HG02981 (cell line): ENCODE measurements at regions not wholly inside any gene's neighbourhood (a gene's known extent, or its start where the extent isn't known, plus 50 kb on each side); places are given as distances from the start of the nearest gene placed in this dataset.
A peak's percentile ranks its signal among the peaks of the same experiment; 100 is the strongest.

ENCODE experiments used
- ATAC-seq: cut with Tn5 transposase; IDR thresholded peaks from one replicate; pipeline ENCODE4 v1.9.1; 2021; ENCODE audit warnings: mild to moderate bottlenecking, moderate library complexity; ENCODE audit not compliant: unreplicated experiment

DNA sequence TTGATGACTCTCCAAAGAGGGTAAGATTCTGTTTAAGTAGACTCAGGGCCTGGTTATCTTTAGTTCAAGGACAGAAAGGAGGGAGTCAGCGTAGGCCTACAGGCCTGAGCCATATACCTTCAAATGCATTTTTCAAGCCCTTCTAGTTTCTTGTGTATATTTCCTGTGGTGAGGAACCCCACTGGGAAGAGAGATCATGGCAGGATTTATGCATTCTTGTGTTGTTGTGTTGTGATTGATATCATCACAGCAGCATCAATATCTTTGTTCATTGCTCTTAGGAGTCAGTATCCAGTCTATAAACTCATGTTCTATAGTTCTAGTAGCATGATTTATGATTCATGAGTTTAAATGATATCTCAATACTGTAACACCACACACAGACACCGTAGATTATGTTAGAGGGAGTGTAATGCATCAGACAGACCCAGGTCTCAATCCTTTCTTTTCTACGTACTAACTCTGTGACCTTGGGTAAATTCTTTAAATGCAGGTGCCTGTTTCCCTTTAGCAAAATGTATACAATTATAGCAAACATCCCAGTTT is 427.5 kb downstream of the PDCD6IP start:
- no peak for ATAC-seq

DNA sequence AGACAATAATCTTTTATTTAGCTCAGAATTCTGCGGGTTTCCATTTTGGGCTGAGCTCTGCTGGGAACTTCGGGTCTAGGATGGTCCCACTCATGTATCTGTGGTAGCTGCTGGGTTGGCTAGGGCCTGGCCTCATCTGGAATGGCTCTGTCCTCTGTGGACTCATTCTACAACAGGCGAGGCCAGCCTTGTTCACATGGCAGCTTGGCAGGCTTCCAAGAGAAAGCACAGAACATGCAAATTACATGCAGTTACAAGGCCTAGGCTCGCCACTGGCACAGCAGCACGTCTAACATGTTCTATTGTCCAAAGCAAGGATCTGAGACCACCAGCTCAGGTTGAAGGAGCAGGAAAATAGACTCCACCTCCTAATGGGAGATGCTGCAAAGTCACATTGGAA is 431.4 kb downstream of the PDCD6IP start:
- no peak for ATAC-seq

DNA sequence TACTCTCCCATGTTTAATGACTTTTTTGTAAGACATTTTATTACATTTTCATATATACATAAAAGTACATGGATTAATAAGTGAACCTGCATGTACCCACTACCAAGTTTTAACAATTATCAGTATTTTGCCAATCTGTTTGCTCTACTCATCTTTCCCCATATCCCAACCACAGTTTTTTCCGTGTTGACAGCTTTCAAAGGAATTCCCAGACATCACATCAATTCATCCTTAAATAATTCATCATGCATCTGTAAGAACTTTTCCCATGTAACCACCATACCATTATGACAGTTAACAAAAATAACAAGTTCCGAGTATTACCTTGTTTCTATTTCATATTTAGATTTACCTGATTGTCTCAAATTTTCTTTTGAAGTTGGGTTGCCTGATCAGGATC is 436.7 kb downstream of the PDCD6IP start:
- ATAC-seq, result no peak

DNA sequence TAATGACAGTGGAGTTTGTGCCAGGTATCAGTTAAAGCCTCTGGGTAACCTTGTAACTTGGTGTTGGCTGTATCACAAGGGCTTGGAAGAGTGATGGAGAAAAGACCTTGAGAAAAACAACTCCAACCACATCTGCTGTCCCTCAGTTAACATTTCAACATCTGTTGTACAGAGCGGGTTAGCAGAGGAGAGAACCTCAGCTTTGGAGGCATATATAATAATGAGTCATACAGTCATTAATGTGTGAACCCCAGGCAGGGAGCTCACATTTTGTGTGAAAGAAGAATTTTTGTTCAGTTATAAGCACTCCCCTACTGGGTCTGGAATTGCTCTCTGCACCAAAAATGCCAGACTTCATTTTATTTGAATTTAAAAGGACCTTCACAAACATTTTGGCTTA is 439.5 kb downstream of the PDCD6IP start:
- no peak for ATAC-seq

DNA sequence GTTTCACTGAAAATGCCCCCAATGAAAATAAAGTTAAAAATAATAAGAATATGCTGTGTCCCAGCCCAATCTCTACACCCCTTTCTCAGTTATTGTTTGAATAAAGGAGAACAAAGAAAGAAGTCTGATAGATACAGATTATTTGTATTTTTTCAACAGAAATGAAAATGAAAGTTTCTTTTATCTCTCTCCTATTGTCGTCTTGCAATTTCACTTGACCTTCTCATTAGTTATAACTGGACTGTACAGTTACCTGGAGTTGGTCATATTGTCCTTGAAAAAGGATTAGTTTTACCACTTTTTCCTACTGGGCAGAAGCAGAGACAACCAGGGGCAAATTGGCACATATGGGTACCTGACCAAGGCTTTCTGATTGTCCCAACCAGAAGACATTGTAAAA is 440.0 kb downstream of the PDCD6IP start:
- no peak for ATAC-seq

DNA sequence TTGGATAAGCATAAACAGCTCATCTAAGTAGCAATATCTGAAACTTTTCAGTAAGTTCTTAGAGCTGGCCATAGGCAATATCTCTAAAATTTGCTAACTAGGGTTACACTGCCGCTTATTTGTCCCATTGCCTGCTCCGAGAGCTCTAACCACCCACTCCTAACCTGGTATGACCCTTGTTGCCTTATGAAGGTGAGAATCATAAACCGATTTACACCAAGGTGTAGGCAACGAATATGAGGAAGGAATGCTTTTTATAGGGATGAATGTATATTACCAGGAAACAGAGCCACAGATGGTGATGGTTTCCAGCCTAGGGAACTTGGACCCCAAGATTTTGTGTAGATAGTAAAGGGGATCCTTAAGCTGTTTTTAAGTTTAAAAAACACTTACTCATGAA is 440.9 kb downstream of the PDCD6IP start:
- ATAC-seq, result no peak

DNA sequence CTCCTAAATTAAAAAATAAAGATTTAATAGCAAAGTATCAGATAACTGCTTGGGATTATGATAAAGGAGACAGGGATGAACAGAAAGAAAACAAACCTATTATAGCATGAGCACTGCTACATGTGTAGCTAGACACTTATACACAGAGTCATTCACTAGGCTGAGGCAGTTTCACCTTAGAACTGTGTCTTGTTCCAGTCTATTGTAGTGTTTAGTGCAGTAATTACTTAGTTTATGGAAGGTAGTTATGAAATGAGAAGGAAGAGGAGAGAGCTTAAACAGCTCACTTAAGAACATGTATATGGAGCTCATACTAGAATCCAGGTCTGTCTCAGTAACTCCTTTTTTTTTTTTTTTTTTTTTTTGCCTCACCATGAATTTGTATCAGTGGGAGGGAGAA is 441.4 kb downstream of the PDCD6IP start:
- no peak for ATAC-seq

DNA sequence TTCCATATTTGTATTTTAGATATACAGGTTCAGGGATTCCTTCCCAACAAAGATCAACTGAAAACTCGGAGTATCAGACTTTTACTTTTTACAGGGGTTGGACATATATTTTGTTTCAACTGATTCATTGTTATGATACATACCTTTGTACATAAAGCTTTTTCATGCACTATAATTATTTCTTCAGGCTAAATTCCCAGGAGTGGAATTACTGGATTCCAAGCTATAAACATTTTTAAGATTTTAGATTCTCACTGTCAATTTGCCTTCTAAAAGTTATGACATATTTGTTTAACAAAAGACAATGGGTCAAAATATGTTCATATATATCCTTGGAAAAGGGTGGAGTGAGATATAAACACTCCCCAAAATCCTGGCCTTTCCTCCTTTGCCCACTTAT is 449.0 kb downstream of the PDCD6IP start:
- ATAC-seq, result no peak

DNA sequence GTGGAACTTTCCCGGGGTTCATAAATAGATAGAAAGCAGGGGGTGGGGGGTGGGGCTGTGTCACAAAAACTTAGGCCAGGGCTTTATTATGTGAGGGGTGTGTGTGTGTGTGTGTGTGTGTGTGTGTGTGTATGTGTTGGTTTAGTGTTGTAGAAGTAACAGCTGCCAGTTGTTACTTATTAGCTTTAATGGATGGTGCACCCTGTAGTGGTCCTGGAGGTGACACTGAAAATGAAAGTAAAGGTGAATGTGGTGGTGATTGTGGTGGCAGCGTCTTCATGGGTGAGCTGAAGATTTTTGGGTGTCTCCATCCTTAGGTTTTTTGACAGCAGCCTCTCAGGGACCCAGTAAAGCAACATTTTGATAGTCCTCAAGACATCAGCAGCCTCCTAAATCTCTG is 449.9 kb downstream of the PDCD6IP start:
- ATAC-seq, result peak; percentile 95

DNA sequence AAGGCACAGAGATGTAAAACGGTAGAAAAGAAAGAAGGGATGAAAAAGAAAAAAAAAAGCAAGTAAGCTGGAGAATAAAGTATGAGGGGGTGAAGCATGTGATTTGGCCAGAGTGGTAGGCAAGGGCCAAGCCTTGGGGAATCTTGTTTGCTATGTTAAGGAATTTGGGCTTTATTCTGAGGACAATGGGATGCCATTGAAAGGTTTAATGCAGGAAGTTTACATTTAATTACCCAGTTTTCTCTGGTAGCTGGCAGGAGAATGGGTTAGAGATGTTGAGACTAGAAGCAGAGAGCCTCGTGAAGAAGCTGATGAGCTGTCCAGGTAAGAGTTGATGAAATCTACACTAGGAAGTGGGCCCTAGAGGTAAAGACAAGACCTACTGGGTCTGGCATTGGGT is 455.9 kb downstream of the PDCD6IP start:
- no peak for ATAC-seq

DNA sequence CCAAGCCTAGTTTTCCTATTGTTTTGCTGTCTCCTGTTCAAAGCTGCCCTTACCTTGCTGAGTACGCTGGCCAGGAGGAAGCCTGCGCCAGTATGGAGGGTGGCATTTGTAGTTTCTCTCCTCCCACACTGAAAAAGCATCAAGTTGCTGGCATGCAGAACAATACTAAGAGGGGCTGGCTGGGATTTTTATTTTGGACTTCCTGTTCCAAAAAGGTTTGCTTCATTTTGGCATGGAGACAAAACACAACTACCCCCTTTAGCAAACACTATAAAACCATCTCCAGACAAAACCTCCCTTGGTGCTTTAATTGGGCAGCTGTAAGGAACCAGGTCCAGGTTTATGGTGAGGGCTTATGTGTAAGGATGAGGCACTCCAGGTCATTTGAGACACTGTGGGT is 457.6 kb downstream of the PDCD6IP start:
- ATAC-seq, result no peak

DNA sequence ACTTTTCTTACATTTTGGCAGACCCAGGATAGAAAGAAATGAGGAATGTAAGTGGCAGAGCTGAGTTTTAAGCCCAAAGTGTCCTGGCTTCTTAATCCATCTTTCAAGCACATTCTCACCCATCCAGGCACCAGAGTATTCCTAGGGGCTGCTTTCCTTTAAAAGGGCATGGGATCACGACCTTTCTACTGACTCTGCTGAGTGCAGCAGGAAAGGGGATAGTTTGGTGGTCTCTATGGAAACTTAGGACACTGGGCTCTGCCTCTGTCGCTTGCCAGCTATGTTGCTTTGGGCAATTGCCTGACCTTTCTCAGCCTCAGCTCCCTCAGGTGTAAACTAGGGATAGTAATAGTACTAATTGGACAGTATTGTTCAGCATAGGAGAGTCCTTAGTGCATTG is 458.4 kb downstream of the PDCD6IP start:
- no peak for ATAC-seq

DNA sequence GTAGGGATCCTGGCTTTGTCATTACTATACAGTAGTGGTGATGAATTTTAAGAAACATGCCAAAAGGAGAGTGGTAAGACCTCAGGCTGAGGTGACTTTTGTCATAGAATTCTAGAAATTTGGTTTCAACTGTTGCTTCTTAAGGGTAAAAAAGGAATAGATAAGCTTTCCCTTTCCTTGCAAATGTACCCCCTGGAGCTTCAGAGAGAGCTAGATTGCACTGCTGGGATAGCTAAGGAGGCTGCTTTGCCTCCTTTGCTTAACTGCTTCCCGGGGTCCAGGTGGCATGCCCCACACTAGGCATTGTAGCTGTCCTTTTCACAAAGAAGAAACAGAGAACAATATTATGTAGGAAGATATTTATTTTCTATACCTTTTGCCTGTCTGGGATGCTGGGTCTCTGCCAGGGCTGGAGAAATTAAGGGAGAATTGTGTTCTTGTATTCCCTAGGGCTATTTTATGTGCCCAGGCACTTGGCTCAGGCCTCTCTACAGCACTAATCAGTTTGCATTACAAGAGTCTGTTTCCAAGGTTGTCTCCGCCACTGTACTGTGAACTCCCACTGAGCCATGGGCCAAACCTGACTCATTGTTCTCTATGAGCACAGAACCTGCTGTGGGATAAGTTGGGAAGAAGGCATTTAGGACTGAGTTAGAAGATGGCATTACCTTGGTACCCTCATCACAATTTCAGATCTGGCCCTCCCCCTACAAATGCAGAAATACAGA is 460.0 kb downstream of the PDCD6IP start:
- no peak for ATAC-seq

DNA sequence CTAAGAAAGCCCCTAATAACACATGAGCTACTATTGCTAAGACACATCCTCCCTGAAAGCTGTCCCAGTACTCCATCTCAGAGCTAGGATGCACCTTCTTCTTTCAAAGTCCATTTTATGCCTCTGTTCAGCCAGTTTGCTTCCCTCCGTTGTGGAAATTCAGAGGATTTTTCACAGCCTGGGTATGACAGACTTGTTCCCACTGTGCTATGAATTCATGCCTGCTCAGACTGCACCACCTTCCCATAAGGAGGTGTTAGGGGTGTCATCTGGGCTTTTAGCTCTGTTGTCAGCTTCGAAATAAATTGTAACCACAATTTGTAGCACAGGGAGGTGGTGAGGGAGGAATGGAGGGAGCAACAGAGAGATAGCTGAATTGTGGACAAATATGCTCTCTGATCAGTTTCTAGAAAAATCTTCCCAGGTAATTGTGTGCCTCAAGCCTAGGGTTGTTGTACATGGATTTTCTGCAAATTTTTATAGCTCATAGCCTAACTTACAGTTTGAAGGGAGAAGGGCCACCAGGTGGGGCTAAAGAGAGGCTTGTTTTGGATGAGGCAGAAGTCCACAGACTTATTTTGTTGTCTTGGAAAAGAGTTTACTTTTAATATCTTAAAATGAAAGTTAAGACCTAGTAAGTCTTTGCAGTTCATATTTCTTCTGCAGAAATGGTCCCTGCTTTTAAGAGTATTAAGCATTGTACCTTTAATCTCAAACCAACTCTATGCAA is 462.0 kb downstream of the PDCD6IP start:
- ATAC-seq, result peak; percentile 39

DNA sequence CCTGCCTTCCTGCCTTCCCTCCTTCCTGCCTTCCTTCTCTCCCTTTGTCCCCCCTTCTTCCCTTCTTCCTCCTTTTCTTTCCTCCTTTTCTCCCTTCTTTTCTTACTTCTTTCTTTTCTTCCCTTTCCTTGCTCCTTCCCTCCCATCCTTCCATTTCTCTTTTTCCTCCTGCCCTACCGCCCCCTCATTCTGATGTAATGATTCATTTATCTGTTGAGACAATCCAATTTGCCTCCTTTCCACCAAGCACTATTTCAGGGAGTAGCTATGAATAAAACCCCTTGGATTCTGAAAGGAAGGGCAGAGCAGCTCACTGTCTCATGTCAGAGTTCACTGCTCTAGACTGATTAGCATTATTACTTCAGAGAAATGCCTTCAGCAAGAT is 462.6 kb downstream of the PDCD6IP start:
- no peak for ATAC-seq

DNA sequence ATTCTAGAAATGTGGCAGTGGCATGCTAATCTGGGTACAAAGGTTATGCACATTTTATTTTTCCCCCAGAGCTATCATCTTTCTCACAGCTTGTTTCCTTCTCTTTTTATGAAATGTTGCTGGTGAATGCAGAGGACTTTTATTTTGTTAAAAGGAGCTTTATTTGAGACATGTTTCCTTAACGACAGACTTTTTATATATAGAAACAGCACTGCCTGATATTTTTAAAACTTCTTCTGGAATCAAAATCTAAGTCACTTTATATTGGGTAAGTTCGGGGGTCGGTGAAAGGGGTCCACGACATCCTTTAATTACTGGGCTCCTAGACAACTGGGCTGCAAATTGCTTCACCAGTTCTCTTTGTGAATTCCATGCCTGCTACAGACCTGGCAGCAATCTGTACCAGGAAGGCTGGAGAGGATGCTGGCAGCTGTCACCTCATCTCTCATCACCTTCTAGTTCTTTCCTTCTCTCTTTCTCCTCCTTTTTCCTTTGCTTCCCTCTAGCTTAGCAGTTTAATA is 464.7 kb downstream of the PDCD6IP start:
- ATAC-seq, result no peak

DNA sequence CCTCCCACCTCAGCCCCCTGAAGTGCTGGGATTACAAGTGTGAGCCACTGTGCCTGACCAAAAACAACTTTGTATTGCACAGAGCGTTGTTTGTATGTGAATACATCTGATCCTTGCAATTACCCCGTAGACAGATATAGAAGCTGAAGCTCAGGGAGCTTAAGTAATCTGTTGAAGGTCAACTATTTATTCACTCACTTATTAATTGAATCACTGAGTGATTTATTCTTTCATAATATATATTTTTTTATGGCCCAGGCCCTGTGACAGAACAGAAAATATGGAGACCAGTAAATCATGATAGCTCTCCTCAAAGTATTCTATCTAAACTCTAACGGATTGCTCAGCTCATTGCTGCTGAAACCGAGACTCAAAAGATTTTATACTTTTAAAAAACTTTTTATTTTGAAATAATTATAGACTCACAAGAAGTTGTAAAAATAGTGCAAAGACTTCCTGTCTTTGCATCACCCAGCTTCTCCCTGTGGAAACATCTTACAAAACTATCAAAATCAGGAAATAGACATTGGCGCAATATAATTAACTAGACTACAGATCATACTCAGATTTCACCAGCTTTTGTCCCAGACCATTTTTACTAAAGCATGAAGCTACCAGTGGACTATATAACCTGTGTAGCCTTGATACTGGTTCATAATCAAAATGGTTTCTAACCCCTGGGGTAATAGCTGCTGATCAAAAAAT is 466.1 kb downstream of the PDCD6IP start:
- no peak for ATAC-seq

DNA sequence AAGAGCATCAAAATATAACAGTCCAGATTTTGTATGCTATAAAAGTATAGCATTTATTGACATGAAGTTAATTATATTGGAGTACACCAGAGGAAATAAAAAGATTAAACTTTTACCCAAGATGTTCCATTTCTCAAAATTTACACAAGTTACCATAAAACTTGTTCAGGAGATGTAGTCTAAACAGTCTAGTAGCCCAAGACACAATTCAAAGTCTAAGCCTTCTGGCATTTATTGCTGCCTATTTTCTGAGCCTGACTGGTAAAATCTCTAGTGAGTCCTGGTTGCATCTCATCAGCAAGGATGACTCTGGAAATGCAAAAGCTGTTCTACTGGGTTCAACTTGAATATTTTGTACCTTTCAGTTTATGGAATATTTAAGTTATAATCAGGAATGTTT is 468.7 kb downstream of the PDCD6IP start:
- ATAC-seq, result no peak

DNA sequence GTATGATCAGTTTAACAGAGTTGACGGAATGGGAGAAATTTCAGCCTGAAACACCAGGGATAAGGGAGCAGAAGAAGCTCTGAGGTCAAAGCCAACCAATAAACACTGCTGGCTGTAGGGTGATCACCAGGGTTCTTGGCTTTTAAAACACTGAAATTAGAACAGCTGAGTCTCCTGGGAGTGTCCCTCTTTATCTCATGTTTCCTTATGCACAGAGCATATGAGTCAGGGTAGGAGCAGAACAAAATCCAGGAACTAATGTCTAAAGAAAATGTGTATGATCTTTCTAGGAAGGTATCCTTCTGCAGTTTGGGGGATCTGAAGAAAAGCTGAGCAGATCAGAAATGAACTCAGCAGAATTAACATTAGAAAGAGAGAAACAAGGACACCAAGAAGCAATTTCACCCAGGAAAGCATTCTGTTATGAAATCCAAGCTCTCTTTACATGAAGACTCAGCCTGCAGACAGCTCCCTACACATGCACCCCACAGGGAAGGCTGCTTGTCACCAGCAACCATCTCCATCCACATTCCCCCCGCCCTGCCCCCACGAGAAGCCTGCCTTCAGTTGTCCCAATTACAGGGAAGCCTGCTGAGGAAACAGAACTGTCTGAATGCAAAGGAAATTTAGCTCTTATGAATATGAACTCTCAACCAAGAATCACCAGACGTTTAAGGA is 469.7 kb downstream of the PDCD6IP start:
- ATAC-seq, result no peak

DNA sequence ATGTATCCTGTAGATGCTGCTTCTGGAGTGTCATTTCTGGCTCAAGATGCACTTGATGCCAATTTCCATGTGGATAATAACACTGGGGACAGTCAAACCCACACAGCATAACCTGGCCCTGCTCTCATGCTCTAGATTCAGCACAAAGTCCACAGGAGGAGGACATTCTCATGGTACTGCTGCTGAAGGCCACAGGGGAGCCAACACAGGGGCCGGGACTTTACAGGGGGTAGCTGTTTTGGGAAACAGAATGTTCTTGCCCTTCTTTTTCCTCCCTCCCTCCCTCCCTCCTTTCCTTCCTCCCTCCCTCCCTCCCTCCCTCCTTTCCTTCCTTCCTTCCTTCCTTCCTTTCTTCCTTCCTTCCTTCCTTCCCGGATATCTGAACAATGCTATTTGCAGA is 477.4 kb downstream of the PDCD6IP start:
- no peak for ATAC-seq

DNA sequence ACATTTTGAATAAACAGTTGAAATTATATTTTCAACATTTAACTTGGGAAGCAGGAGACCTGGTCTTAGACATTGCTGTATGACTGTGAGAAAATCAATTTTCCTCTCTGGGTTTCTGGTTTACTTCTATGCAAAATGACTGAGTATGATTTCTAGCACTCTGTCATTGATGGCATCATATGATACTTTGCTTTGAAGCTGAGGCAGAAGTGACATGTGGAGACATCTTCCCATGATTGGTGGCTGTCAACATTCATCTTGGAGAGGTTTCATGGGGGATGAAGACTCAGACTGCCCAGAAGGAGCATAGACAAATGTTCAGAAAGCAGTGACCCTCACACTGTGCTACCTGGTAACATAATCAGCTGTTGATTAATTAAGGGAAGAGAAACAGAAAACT is 477.9 kb downstream of the PDCD6IP start:
- ATAC-seq, result no peak
